ENCODE measurements at regions not wholly inside any gene's neighbourhood (a gene's known extent, or its start where the extent isn't known, plus 50 kb on each side); places are given as distances from the start of the nearest gene placed in this dataset.
"Not testable (repeated sequence)": the region's sequence is repeated elsewhere in the genome, so short reads cannot be mapped to it uniquely, and the experiment has no call there.

DNA sequence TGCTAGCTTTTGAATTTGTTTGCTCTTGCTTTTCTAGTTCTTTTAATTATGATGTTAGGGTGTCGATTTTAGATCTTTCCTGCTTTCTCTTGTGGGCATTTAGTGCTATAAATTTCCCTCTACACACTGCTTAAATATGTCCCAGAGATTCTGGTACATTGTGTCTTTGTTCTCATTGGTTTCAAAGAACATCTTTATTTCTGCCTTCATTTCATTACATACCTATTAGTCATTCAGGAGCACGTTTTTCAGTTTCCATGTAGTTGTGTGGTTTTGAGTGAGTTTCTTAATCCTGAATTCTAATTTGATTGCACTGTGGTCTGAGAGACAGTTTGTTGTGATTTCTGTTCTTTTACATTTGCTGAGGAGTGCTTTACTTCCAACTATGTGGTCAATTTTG, 51.2 kb upstream of the MB21D2 start:
- not testable (repeated sequence) for DNase-seq

DNA sequence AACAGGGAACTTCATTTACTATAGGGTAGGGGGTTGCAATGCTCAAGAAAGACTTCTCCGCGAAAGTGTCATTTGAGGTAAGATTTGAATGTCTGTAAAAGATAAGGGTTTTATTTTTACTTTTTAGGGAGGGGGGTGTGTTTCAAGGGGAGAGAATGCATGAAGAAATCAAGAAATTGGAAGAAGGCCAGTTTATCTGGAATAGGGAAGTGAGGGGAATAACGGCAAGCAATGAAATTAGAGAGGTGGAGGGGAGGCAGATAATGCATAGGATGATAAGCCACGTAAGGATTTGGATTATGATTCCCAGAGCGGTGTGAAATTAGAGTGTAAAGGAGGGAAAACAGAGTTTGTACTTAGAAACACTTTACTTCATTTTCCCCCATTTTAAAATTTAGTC, 63.0 kb upstream of the MB21D2 start:
- DNase-seq, result no peak

DNA sequence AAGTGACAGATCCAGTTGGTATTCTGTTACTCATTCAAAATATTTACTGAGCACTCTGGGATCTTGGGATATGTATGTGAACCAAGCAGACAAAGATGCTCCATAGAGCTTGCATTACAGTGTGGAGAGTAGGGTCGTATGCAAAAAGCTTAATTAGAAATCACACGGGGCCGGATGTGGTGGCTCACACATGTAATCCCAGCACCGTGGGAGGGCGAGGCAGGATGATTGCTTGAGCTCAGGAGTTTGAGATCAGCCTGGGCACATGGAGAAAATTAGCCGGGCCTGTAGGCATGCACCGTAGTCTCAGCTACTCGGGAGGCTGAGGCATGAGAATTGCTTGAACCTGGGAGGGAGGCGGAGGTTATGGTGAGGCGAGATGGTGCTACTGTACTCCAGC, 68.7 kb upstream of the MB21D2 start:
- DNase-seq, result no peak

DNA sequence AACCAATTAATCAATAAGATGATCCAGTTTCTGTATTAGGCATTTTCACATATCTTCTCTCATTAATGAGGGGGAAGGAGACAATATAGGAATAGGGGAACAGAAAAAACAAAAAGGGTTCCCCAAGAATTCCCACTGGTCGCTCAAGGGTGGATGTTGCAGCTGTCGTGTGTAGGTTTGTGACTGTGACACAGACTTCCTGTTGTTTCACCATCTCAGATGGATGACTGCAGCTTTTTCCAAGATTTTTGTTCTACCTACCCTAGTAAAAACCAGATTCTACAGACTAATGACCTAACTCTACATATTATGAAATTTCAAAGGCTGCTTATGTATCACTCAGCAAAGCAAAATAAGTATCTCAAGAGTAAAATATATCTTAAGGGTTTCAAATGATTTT, 73.7 kb upstream of the MB21D2 start:
- no peak for DNase-seq

DNA sequence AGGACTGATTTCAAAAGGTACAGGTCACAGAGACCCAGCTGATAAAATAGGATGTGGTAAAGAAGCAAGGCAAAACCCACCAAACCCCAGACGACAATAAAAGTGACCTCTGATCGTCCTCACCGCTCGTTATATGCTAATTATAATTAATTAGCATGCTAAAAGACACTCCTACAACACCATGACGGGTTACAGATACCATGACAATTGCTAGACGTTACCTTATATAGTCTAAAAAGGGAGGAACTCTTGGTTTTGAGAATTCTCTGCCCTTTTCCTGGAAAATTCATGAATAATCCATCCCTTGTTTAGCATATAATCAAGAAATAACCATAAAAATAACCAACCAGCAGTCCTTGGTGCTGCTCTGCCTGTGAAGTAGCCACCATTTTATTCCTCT, 74.7 kb upstream of the MB21D2 start:
- no peak for DNase-seq

DNA sequence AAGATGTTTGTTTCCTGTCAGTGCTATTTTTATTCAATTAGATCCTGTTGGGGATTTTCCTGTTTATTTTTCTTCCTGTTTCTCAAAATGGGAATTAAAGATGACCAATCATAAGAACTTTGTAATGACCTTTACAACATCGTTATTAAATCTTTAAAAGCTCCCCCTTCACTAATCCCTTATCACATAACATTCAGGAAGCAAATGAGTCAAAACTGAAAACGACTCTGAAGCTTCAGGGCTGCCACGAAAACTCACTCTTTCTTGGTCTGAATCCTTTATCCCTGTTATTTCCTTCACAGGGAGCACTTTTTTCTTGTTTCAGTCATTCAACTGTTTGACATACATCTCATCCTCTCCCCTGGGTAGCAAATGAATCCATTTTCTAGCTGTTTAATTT, 75.8 kb upstream of the MB21D2 start:
- no peak for DNase-seq

DNA sequence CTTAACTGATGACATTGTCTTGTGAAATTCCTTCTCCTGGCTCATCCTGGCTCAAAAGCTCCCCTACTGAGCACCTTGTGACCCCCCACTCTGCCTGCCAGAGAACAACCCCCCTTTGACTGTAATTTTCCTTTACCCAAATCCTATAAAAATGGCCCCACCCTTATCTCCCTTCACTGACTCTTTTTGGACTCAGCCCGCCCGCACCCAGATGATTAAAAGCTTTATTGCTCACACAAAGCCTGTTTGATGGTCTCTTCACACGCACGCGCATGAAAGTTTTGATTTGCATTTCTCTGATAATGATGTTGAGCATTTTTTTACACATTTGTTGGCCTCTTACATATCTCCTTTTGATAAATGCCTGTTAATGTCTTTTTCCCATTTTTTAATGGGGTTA, 83.5 kb upstream of the MB21D2 start:
- DNase-seq, result not testable (repeated sequence)

DNA sequence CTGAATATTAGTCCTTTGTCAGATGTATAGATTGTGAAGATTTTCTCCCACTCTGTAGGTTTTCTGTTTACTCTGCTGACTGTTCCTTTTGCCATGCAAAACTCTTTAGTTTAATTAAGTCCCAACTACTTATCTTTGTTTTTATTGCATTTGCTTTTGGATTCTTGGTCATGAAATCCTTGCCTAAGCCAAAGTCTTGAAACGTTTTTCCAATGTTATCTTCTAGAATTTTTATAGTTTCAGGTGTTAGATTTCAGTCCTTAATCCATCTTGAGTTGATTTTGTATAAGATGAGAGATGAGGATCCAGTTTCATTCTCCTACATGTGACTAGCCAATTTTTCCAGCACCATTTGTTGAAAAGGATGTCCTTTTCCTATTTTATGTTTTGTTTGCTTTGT, 86.0 kb upstream of the MB21D2 start:
- DNase-seq, result not testable (repeated sequence)

DNA sequence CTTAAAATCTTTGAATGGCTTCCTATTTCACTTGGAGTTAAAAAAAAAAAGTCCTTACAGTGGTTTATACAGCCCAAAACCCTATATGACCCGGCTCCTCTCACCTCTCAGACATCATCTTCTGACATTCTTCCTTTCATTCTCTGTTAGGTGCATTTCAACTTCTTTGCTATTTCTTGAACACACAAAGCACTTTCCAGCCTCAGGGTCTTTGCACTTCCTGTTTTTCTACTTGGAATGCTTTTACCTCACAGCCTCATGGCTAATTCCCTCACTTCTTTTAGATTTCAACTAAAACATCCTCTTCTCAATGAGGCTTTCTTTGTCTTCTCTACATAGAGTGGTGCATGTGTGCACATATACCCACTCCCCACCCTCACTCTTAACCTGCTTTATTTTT, 91.0 kb upstream of the MB21D2 start:
- DNase-seq, result no peak

DNA sequence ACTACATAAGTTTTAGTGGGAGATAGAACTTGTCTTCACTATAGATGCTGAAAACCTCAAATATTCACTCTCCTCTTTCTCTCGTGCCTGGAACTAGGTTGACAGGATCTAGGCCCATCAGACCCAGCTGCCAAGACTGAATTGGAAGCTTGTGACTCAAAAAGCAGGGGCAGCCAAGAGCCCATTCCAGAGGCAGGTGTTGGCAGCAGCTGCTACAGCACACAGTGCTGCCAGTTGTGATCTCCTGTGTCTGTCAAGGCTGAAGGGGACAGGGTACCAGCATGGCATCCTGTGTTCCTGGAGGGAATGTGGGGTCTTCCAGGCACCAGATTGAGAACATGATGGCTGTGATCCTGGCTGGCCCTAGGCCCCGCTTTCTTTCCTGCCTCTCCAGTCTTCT, 92.5 kb upstream of the MB21D2 start:
- DNase-seq, result peak; percentile 12

DNA sequence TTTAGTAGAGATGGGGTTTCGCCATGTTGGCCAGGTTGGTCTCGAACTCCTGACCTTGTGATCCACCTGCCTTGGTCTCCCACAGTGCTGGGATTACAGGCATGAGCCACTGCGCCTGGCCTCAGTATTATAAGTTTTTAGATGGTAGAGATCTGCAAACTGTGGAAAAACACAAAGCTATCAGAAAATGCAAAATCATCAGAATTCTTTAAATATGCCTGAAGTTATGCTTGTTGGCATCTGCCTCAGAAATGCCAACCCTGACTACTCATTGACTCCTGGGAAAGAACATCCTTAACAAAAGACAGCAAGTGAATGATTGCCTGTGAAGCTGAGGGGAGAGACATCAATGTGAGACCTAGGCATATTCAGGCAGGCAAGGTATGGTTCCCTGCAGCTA, 94.3 kb upstream of the MB21D2 start:
- no peak for DNase-seq

DNA sequence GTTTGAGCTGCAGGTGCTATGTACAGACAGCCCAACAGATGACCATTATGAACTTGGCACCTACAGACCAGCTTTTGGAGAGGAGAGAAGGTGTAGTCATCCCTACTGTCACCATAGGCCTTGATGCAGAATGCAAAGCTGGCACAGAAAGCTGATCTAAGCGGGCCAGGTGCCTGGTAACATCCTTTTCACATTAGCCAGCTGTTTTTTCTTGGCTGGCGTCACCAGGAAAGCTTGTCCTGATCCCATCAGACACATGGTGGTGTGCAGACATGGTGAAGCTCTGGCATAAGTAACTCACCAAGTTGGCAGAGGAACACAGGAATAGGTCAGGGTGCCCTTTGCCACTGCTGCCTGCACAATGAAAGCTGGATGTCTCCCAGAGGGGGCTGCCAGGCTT, 97.2 kb upstream of the MB21D2 start:
- peak; percentile 20 for DNase-seq

DNA sequence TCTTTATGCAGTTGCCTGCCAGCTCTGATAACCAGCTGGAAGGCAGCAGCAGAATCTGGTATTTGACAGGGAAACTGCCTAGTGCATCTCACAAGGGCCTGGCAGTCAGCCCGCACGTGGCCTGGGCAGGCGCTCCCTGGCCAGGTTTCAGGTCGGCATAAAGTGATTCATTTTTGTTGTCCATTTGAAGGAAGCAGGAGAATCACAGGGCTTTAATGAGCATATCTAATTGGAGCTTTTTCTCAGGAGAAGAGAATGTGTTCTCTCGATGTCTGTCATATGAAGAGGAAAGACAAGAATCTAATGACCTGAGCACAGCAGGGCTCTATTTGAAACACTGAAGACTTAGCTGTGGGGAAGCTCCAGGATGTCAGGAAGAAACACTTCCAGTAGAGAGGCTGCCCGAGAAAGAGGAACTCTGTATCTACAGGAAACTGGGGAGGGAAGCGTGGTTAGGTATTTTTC, 98.8 kb upstream of the MB21D2 start:
- peak; percentile 13 for DNase-seq

DNA sequence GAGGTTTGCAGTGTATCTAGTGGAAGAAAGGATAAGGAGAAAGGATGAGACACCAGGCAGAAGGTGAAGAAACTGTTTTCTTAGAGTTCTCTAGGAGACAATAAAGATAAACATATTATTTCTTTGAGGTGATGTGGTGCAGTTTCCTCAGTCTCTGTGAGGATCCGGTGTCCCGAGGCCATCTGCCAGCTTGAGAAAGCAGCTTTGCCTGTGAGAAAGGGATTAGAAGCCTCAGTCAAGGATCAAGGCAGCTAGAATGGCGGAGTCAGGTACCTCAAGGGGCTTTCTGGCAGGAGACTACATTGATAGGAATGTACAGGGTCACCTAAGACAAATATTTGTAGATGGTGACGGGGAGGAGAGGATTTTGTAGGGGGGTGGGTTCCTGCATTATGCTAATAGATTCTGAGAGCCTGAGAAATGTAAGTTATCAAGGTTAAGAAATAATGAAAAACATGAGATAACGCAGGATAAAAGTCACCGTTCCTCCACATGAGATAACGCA, 103.9 kb upstream of the MB21D2 start:
- no peak for DNase-seq

DNA sequence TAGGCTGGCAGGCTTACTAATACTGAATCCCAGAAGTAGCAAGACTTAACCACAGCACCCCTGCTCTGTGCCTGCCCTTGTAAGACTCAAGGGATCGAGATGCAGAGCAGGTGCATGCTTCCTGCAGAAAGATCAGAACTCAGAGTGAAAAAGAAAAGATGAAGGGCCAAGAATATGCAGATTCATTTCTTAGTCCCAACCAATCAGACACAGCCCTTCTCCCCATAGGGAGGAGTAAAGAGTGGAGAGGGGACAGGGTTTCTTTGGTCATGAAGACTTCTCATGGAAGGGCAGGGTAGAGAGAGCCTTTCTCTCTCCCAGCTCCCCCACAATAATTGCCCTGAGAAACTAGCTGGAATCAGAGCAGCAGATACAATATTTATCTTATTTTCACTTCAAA, 105.6 kb upstream of the MB21D2 start:
- DNase-seq, result no peak

DNA sequence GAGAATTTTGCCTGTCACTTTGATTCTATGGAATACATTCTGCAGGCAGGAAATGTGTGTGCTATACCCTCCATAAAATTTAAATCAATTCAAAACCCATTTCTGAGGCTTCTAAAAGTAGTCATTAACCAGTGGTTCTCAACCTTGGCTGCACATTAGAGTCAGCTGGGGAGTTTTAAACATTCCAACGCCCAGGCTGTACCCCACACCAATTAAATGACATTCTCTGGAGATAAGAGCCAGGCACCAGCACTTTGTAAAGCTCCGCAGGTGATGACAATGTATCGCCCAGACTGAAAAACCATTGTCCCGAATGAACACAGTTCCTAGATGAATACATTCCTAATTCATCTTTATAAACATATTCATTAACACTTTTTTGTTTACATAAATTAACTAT, 110.6 kb upstream of the MB21D2 start:
- DNase-seq, result no peak

DNA sequence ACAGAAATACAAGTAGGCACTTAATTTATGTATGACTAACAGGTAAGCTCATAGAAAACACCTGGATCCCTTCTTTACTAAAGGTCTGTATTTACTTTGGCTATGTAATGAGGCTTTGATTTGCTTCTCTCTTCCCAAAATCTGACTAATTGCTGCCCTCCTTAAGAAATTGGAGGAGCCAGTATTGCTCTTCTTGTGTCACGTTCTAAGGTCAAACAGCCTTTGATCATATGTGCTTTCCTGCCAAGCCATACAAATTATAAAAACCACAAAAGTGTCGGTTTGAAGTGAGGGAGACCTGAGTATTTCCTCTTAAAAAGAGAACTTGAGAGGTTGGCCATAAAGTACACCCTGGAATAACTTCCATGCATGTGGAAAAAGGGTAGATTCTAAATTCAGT, 112.1 kb upstream of the MB21D2 start:
- DNase-seq, result no peak

DNA sequence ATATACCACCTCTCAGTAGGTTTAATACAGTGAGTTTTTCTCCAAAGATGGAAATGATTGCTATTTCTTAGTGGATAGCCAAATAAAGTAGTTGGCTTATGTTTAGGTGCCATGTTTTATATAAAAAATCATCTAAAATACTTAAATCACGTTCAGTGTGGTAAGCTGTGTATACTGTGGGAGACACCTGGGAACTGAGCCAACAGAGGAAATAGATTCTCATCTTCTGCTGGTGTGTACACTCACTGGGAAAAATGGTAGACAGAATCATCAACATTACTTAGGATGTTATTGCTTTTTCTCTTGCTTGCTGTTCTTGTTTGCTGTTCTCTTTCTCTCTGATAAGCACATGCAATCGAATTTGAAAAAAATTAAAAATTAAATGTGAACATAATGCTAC, 112.6 kb upstream of the MB21D2 start:
- no peak for DNase-seq

DNA sequence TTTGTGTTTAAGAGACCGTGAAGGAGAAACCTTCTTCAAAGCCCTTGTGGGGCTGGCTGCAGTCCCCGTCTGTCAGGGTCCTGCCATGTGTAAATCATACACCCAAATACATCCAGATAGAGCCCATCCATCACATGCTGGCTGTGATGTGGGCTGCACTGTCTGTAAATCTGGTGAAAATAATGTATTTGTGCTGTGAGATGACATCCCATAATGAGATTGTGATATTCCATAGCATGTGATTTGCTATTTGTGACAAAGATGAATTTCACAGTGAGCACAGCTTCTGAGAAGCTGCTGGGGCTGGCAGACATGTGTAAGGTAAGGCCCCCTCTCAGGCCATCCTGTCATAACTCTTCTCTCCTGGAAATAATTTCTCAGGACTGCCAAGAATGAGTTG, 114.3 kb upstream of the MB21D2 start:
- DNase-seq, result no peak

DNA sequence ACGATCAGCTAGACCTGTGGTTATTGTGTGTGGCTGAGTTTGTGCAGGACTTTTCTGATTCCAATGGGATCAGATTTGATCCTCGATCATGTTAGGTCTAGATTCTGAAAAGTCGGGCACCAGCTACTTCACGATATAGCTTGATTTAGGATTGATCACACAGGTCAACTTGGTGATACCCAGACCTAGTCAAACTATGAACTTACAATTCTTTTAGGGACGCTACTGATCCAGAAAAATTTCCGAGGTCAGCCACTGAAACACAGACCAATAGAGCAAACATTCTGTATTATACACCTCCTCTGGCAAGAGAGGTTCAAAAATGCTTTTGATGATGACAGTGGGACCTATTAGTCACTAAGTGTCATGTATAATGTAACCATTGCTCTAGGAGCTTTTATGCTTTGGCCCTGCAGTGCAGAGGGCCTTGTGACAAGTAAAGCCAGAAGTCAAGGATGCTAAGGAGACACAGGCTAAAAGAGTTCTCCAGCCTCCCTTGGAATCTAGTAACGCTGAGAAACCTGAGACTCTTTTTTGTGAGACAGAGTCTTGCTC, 115.6 kb upstream of the MB21D2 start:
- DNase-seq, result no peak

DNA sequence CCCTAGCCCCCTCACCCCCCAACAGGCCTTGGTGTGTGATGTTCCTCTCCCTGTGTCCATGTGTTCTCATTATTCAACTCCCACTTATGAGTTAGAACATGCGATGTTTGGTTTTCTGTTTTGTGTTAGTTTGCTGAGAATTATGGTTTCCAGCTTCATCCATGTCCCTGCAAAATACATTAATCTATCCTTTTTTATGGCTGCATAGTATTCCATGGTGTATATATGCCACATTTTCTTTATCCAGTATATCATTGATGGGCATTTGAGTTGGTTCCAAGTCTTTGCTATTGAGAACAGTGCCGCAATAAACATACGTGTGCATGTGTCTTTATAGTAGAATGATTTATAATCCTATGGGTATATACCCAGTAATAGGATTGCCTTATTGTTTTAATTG, 120.2 kb upstream of the MB21D2 start:
- not testable (repeated sequence) for DNase-seq

DNA sequence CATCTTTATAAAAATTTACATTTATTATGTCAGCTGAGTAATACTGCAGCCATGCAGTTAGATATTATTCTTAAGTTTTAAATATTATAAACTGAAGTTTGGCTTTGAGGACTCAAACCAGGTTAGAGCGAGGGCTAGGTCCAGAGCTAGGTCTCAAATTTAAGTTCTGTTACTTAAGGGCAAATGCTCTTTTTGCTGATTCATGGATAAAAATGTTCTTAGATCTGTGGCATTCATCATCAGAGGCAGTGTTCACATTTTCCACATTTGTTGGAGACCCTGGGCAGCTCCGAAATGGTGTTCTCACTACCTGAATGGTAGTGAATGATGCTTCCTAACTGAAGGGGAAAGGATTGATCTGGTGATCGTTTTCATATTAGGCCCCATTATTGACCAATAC, 121.4 kb upstream of the MB21D2 start:
- DNase-seq, result no peak

DNA sequence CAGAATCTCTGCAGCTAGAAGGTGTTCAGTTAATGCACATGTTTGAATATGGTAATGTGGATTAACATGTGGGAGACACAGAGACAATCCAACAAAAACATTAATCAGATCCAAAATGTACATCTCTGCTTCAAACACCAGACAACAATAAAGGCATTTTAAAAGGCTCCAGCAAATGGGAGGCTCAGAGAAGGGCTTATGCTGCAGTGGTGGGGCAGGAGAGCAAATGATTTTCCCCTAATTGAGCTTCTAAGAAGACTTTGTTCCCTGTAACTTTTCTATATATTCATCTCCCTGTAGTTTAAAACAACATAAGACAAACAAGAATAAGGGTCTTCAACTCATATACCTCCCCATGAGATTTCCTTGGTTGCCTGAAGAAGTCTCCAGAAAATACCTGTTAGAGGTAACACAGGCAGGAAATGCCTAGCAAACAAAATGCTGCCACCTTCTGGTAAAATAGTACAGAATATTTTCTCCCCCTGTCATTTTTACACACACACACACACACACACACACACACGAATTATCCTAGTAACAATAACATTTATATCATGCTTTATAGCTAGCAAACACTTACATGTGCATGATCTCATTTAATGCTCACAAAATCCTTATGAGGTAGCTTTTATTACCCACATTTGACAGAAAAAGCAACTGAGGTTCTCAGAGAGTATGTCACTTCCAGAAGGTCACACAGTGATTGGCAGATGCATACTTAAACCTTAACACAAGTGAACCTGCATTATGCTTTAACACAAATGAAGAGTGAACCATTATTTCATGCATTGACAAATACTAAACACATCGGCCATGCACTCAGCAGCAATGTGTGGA, 123.4 kb upstream of the MB21D2 start:
- DNase-seq, result peak; percentile 45

DNA sequence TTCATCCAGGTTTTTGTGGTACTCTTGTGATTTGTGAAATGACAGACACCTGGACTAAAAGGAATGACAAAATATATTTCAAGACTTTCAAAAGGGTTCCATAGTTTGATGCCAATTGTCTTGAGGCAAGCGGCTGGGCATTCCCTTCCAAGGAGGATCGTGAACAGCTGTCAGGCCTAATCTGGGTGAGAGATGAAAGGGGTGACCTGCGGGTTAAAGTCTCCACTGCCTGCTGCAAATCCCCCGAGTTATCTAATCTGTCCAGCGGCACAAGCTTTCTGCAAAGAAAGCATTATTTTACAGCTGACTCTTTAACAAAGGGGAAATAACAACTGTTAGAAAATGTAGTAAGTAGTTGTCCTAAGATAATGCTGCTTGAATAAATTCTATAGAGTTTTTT, 128.7 kb upstream of the MB21D2 start:
- no peak for DNase-seq

DNA sequence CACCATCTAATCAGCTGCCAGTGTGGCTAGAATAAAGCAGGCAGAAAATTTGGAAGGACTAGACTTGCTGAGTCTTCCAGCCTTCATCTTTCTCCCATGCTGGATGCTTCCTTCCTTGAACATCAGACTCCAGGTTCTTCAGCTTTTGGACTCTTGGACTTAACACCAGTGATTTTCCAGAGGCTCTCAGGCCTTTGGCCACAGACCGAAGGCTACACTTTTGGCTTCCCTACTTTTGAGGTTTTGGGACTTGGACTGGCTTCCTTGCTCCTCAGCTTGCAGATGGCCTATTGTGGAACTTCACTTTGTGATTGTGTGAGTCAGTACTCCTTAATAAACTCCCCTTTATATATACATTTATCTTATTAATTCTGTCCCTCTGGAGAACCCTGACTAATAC, 129.8 kb upstream of the MB21D2 start:
- DNase-seq, result not testable (repeated sequence)
